B cell (primary cell): ENCODE measurements at regions not wholly inside any gene's neighbourhood (a gene's known extent, or its start where the extent isn't known, plus 50 kb on each side); places are given as distances from the start of the nearest gene placed in this dataset.

ENCODE experiments used
- ATAC-seq: fragments of 200-7000 bp; cut with Tn5 transposase; one replicate; pipeline ENCODE4 v1.10.0; 2021; ENCODE audit warnings: low read depth, mild to moderate bottlenecking, moderate number of reproducible peaks, moderate library complexity
- CTCF ChIA-PET: fragments of 350-600 bp; sonication (Branson Sonifier 250); formaldehyde crosslinking; loops from one replicate; lab custom pipeline; 2021; ENCODE audit warnings: antibody characterized with exemption, inconsistent platforms; lab: Charles Lee
- POLR2A ChIA-PET: fragments of 350-600 bp; sonication (Branson Sonifier 250); formaldehyde crosslinking; loops from one replicate; lab custom pipeline; 2021; ENCODE audit warnings: antibody characterized with exemption; lab: Charles Lee
- DNase-seq: peaks from one replicate; pipeline ENCODE4 v3.0.0; 2013
- H2AFZ ChIP-seq: 2 replicates; pipeline ENCODE4 v1.6.1; 2012; ENCODE audit warnings: mild to moderate bottlenecking, low read depth, low read length; ENCODE audit not compliant: insufficient read depth, poor library complexity, severe bottlenecking
- H3K27ac ChIP-seq, 2 donors: 1 replicate in 1 of 2; 2 replicates in 1 of 2; pipeline ENCODE4 v1.5.1; 2012 to 2013; ENCODE audit warnings: low read length in 2 of 2, mild to moderate bottlenecking in 2 of 2, moderate library complexity in 1 of 2
- H3K27me3 ChIP-seq, 4 experiments: fragments of 200-600 bp in 1 of 4; sonication (generic) in 1 of 4; replicated peaks in 1 of 4; 1 replicate in 2 of 4; 2 replicates in 2 of 4; pipeline versions ENCODE4 v1.6.1 to v1.7.0; 2013 to 2016; ENCODE audit warnings: low read length in 3 of 4, mild to moderate bottlenecking in 2 of 4, mixed read lengths in 1 of 4, moderate library complexity in 1 of 4; ENCODE audit not compliant: insufficient read depth in 4 of 4, control insufficient read depth in 3 of 4; ENCODE audit errors: control extremely low read depth in 1 of 4
- H3K36me3 ChIP-seq, 2 experiments: replicated peaks in 1 of 2; 1 replicate in 1 of 2; 2 replicates in 1 of 2; pipeline versions ENCODE4 v1.6.1 to v1.7.1; 2013; ENCODE audit warnings: low read length in 1 of 2; ENCODE audit not compliant: insufficient read depth in 2 of 2, control insufficient read depth in 1 of 2; ENCODE audit errors: control extremely low read depth in 1 of 2, extremely low read depth in 1 of 2
- H3K4me1 ChIP-seq, 2 donors: fragments of 200-600 bp in 1 of 2; sonication (generic) in 1 of 2; 1 replicate in 1 of 2; 2 replicates in 1 of 2; pipeline versions ENCODE4 v1.5.1 to v1.6.1; 2013 to 2017; ENCODE audit warnings: low read length in 2 of 2; ENCODE audit not compliant: control insufficient read depth in 2 of 2, insufficient read depth in 2 of 2
- H3K4me2 ChIP-seq: replicated peaks from 2 replicates; pipeline ENCODE3; 2012; ENCODE audit warnings: mild to moderate bottlenecking, low read depth, low read length; ENCODE audit not compliant: poor library complexity, severe bottlenecking
- H3K4me3 ChIP-seq, 5 experiments: fragments of 200-600 bp in 1 of 5; sonication (generic) in 1 of 5; 1 replicate in 3 of 5; 2 replicates in 2 of 5; pipeline versions ENCODE4 v1.5.1 to v1.7.0; 2011 to 2016; ENCODE audit warnings: low read length in 4 of 5, mild to moderate bottlenecking in 4 of 5, low read depth in 2 of 5, control low read depth in 1 of 5, moderate library complexity in 1 of 5; ENCODE audit not compliant: insufficient read depth in 1 of 5; ENCODE audit errors: control extremely low read depth in 1 of 5, extremely low read depth in 1 of 5
- H3K79me2 ChIP-seq: fragments of 200-600 bp; sonication (generic); one replicate; pipeline ENCODE4 v1.6.0; 2016; ENCODE audit warnings: low read length; ENCODE audit not compliant: control insufficient read depth, insufficient read depth
- H3K9ac ChIP-seq: fragments of 200-600 bp; sonication (generic); 2 replicates; pipeline ENCODE4 v1.6.1; 2017; ENCODE audit warnings: mild to moderate bottlenecking, low read length, moderate library complexity
- H3K9me3 ChIP-seq, 3 donors: one replicate each; pipeline versions ENCODE4 v1.6.1 to v1.7.1; 2013; ENCODE audit warnings: low read length in 2 of 3; ENCODE audit not compliant: control insufficient read depth in 2 of 3, insufficient read depth in 1 of 3; ENCODE audit errors: control extremely low read depth in 1 of 3
- H4K20me1 ChIP-seq: 2 replicates; pipeline ENCODE4 v1.6.0; 2012; ENCODE audit warnings: mild to moderate bottlenecking, low read length; ENCODE audit not compliant: insufficient read depth, control insufficient read depth, poor library complexity, severe bottlenecking
- H3K27ac Mint-ChIP-seq: one replicate; pipeline ENCODE4 v1.8.0; 2021; ENCODE audit warnings: mixed read lengths
- H3K27me3 Mint-ChIP-seq: one replicate; pipeline ENCODE4 v1.8.0; 2021; ENCODE audit warnings: mixed read lengths
- H3K4me1 Mint-ChIP-seq: one replicate; pipeline ENCODE4 v1.8.0; 2021; ENCODE audit warnings: mixed read lengths
- H3K4me3 Mint-ChIP-seq: one replicate; pipeline ENCODE4 v1.8.0; 2021; ENCODE audit warnings: mixed read lengths
- H3K9me3 Mint-ChIP-seq: one replicate; pipeline ENCODE4 v1.8.0; 2022; ENCODE audit warnings: mixed read lengths; ENCODE audit not compliant: insufficient read depth
- EZH2 ChIP-seq: IDR thresholded peaks from 2 replicates; pipeline ENCODE4 v1.6.1; 2012; ENCODE audit warnings: borderline replicate concordance, low read depth, mild to moderate bottlenecking, moderate library complexity, low read length; ENCODE audit not compliant: insufficient read depth, poor library complexity, severe bottlenecking
- WGBS: methylation state at CpG from one replicate; pipeline ENCODE4 v1.1.5; 2013; ENCODE audit warnings: missing lambda C conversion rate; ENCODE audit not compliant: insufficient coverage; 5-methylcytosine and 5-hydroxymethylcytosine counted together
- intact Hi-C: fragments of 100-400 bp; cut with micrococcal nuclease; formaldehyde crosslinking; loops from one replicate; pipeline ENCODE4 v1.10.0; 2022
- TF ChIP-seq, protein P1 (sequence below): fragments of 200-600 bp; IDR thresholded peaks from one replicate; pipeline ENCODE4 v1.8.0; 2022; ENCODE audit warnings: antibody characterized with exemption, mild to moderate bottlenecking

DNA sequence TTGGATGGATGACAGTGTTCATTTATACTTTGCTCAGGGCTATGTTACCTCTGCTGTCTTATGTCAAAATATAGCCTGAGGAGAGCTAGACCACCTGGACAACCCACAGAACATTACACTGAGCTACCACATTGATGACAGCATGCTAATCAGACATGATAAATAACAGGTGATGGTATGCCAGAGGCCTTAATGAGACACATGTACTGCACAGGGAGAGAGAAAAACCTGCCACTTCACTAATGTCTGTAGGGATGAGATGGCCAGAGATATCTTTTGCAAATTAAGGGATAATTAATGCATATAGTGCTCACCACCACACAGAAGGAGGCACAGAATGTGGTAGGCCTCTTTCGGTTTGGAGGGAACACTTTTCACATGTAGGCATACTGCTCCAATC, 1122.6 kb upstream of the POT1 start:
- no peak overlapping the region for H3K27ac ChIP-seq
- intact Hi-C loops, result no loop called here
- Mint-ChIP-seq H3K9me3 (no peaks in the 10 kb centered on the region), H3K4me3 (no peak overlapping the region), H3K27me3 (no peaks in the 10 kb centered on the region), H3K27ac (no peak overlapping the region), H3K4me1 (no peaks in the 10 kb centered on the region)
- H3K4me1 ChIP-seq, result no peaks in the 10 kb centered on the region
- no peaks in the 10 kb centered on the region for H4K20me1 ChIP-seq
- DNase-seq, result no peak
- H2AFZ ChIP-seq, result no peak overlapping the region
- ChIA-PET POLR2A (no interaction called here), CTCF (no interaction called here)
- H3K4me3 ChIP-seq, result no peak overlapping the region
- no peaks in the 10 kb centered on the region for H3K36me3 ChIP-seq
- no CpG with 5 or more reads among the region's 1 CpG for WGBS
- no peaks in the 10 kb centered on the region for H3K79me2 ChIP-seq
- no peak for ATAC-seq
- H3K9me3 ChIP-seq, result peaks cover 0 to 3% (median 0%) of the 10 kb centered on the region in 3 donors
- TF ChIP-seq EZH2, result no peak
- H3K27me3 ChIP-seq, result no peaks in the 10 kb centered on the region
- no peak overlapping the region for H3K4me2 ChIP-seq
- H3K9ac ChIP-seq, result no peak overlapping the region

DNA sequence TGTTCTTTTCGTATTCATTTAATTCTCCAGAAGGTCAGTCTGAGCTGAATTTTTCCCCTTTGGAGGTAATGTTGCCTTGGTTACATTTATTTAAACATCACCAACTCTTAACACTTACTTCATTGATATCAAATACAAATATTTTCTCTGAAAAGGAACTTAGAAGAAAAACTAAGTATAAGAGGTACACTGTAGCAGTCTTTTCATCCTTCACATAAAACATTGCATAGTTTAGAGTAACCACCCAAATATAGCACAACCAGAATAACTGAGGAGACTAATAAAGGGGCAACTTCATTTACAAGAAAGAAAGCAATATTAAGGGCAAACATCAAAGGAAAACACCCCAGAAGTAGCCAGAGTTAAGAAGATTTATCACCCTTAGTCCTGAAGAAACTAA, 1115.0 kb upstream of the POT1 start:
- no peaks in the 10 kb centered on the region for H3K79me2 ChIP-seq
- H3K4me1 Mint-ChIP-seq, result no peaks in the 10 kb centered on the region
- no peaks in the 10 kb centered on the region for H3K36me3 ChIP-seq
- H3K4me3 ChIP-seq, result no peak overlapping the region
- DNase-seq (no peak), ATAC-seq (no peak)
- TF ChIP-seq, protein P1, sequence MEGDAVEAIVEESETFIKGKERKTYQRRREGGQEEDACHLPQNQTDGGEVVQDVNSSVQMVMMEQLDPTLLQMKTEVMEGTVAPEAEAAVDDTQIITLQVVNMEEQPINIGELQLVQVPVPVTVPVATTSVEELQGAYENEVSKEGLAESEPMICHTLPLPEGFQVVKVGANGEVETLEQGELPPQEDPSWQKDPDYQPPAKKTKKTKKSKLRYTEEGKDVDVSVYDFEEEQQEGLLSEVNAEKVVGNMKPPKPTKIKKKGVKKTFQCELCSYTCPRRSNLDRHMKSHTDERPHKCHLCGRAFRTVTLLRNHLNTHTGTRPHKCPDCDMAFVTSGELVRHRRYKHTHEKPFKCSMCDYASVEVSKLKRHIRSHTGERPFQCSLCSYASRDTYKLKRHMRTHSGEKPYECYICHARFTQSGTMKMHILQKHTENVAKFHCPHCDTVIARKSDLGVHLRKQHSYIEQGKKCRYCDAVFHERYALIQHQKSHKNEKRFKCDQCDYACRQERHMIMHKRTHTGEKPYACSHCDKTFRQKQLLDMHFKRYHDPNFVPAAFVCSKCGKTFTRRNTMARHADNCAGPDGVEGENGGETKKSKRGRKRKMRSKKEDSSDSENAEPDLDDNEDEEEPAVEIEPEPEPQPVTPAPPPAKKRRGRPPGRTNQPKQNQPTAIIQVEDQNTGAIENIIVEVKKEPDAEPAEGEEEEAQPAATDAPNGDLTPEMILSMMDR, result no peak
- no peak for TF ChIP-seq EZH2
- WGBS, result no CpG with 5 or more reads among the region's 1 CpG
- H3K4me1 ChIP-seq, result no peaks in the 10 kb centered on the region
- ChIA-PET POLR2A (no interaction called here), CTCF (no interaction called here)
- H4K20me1 ChIP-seq, result no peaks in the 10 kb centered on the region
- no peak overlapping the region for H3K4me2 ChIP-seq
- H3K27me3 Mint-ChIP-seq, result no peaks in the 10 kb centered on the region
- H3K9ac ChIP-seq, result no peak overlapping the region
- no peak overlapping the region for H2AFZ ChIP-seq
- H3K27ac ChIP-seq, result no peak overlapping the region
- H3K4me3 Mint-ChIP-seq, result no peak overlapping the region
- H3K27ac Mint-ChIP-seq, result no peak overlapping the region
- no peaks in the 10 kb centered on the region for H3K9me3 Mint-ChIP-seq
- peaks cover 0 to 17% (median 0%) of the 10 kb centered on the region in 3 donors for H3K9me3 ChIP-seq
- intact Hi-C loops, result no loop called here
- no peaks in the 10 kb centered on the region for H3K27me3 ChIP-seq
